Right lobe of liver (tissue), 6 donors: ENCODE measurements at regions not wholly inside any gene's neighbourhood (a gene's known extent, or its start where the extent isn't known, plus 50 kb on each side); places are given as distances from the start of the nearest gene placed in this dataset.

Source experiments
- ATAC-seq, 4 donors: fragments of 200-7000 bp; cut with Tn5 transposase; one replicate each; pipeline ENCODE4 v1.9.1; 2020; ENCODE audit warnings: mild to moderate bottlenecking in 4 of 4, moderate library complexity in 4 of 4
- DNase-seq, 3 donors: peaks; one replicate each; pipeline ENCODE4 v3.0.0-alpha.2; 2020
- H3K27ac ChIP-seq, 3 donors: fragments of 200-600 bp; one replicate each; pipeline ENCODE4 v1.8.0; 2022
- H3K27me3 ChIP-seq, 2 donors: fragments of 200-600 bp; one replicate each; pipeline ENCODE4 v1.8.0; 2022
- H3K36me3 ChIP-seq, 4 donors: fragments of 200-600 bp; sonication (generic) in 1 of 4; one replicate each; pipeline versions ENCODE4 v1.5.1 to v1.8.0; 2017 to 2022; ENCODE audit warnings: control low read depth in 1 of 4
- H3K4me1 ChIP-seq, 4 donors: fragments of 200-600 bp; sonication (generic) in 1 of 4; one replicate each; pipeline versions ENCODE4 v1.5.1 to v1.8.0; 2017 to 2022; ENCODE audit warnings: control low read depth in 1 of 4
- H3K4me3 ChIP-seq, 3 donors: fragments of 200-600 bp; one replicate each; pipeline ENCODE4 v1.8.0; 2022
- H3K9me3 ChIP-seq, 4 donors: fragments of 200-600 bp; sonication (generic) in 1 of 4; one replicate each; pipeline versions ENCODE4 v1.5.1 to v1.8.0; 2017 to 2022; ENCODE audit warnings: control low read depth in 1 of 4
- POLR2A ChIP-seq: fragments of 450-650 bp; IDR thresholded peaks from one replicate; pipeline ENCODE4 v1.6.1; 2017; ENCODE audit warnings: antibody characterized with exemption, mild to moderate bottlenecking
- WGBS: methylation state at CpG from one replicate; pipeline ENCODE4 v1.1.6; 2018; ENCODE audit warnings: low coverage, low lambda C conversion rate; ENCODE audit not compliant: insufficient coverage; ENCODE audit errors: missing lambda C conversion rate; 5-methylcytosine and 5-hydroxymethylcytosine counted together
- intact Hi-C, 2 donors: fragments of 100-400 bp; cut with DNase I; formaldehyde crosslinking; loops; one replicate each; pipeline versions ENCODE4 v1.11.2 to v1.14.1; 2022
- TF ChIP-seq, protein P1 (sequence below), 4 donors: fragments of 200-600 bp in 3 of 4; fragments of 450-650 bp in 1 of 4; IDR thresholded peaks; one replicate each; pipeline versions ENCODE4 v1.5.1 to v1.8.0; 2016 to 2022; ENCODE audit warnings: antibody characterized with exemption in 4 of 4, mild to moderate bottlenecking in 2 of 4
- donor health status: DM: no; HTN: yes; CAD: no.
- donor health status: DM: no; HTN: no; CAD: no.
- donor health status: DM: no; HTN: no; CAD: no.
- donor health status: DM: no; HTN: yes; CAD: no.
- donor health status: DM: no; HTN: yes; CAD: no.

DNA sequence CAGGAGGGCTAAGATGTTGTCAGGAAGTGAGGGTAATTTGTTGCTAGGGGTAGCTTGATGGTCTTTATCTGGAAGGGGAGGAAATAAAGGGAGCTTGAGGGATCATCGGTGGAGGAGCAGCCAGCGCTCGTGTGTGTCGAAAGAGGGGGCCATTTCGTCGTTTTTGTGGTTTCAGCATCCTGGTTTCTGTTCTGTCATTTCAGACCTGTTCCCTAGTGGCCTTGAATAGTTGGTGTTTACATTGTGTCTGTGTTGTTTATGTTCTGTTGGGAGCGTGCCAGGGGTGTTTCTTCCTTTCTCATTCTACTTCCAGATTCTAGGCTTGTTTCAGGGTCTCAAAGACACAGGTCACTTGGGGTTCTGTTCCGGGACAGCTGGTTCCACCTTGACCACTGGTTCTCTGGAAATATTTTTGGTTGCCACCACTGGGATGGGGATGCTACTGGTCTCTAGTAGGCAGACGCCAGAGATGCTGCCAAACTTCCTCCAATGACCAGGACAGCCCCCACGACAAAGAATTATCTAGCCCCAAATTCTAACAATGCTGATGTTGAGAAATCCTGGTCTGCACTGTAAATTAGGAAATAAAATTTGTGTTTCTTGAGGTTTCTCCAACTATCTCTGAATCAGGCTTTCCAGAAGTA lies 113.9 kb upstream of the NAA20 start:
- DNase-seq (peak in 2 of 3 donors; percentile 27 to 52), ATAC-seq (peak; percentile 73 to 86 (median 78))

GRCh38 chr20:19907326-19908056 lies 109.7 kb upstream of the NAA20 start:
- ATAC-seq: peak in 1 of 4 donors; percentile 49
- Histone ChIP-seq H3K36me3 (no peaks in the 10 kb centered on the region), H3K4me3 (no peak overlapping the region), H3K27me3 (no peaks in the 10 kb centered on the region), H3K9me3 (no peaks in the 10 kb centered on the region), H3K4me1 (no peaks in the 10 kb centered on the region), H3K27ac (no peak overlapping the region)
- intact Hi-C loops: no loop called here
- DNase-seq: no peak
- WGBS: 44% methylated on average over 2 of the region's 3 CpGs
- TF ChIP-seq, protein P1, sequence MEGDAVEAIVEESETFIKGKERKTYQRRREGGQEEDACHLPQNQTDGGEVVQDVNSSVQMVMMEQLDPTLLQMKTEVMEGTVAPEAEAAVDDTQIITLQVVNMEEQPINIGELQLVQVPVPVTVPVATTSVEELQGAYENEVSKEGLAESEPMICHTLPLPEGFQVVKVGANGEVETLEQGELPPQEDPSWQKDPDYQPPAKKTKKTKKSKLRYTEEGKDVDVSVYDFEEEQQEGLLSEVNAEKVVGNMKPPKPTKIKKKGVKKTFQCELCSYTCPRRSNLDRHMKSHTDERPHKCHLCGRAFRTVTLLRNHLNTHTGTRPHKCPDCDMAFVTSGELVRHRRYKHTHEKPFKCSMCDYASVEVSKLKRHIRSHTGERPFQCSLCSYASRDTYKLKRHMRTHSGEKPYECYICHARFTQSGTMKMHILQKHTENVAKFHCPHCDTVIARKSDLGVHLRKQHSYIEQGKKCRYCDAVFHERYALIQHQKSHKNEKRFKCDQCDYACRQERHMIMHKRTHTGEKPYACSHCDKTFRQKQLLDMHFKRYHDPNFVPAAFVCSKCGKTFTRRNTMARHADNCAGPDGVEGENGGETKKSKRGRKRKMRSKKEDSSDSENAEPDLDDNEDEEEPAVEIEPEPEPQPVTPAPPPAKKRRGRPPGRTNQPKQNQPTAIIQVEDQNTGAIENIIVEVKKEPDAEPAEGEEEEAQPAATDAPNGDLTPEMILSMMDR (IDR thresholded peaks at IDR 0.05): no peak
- no peak for TF ChIP-seq POLR2A

More for the DNA sequence above, 113.9 kb upstream of the NAA20 start:
- WGBS: 42% methylated on average over 10 of the region's 10 CpGs
- H3K27ac ChIP-seq: no peak overlapping the region
- no peaks in the 10 kb centered on the region for H3K9me3 ChIP-seq
- no peaks in the 10 kb centered on the region for H3K4me1 ChIP-seq
- intact Hi-C loops: no loop called here
- H3K4me3 ChIP-seq: no peak overlapping the region
- no peaks in the 10 kb centered on the region for H3K36me3 ChIP-seq
- H3K27me3 ChIP-seq: no peaks in the 10 kb centered on the region
- TF ChIP-seq POLR2A: no peak
- TF ChIP-seq, protein P1 (IDR thresholded peaks at IDR 0.05): peak in 3 of 4 donors; percentile 14 to 18 (median 14)

DNA sequence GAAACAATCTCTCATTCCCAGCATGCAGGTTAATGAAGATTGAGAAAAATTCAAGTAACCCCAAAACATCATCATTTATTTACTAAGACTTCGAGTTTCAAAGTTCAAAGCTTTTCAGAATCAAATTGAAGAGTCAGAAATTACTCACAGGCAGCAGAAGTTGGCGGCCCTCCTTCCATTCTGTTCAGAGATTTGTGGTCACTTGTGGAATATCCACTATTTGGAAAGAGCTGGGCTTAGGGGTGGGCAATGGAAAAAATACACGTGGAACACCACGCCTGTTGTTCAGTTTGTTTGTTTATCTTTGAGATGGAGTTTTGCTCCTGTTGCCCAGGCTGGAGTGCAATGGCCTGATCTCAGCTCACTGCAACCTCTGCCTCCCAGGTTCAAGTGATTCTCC lies 108.6 kb upstream of the NAA20 start:
- Histone ChIP-seq H3K4me3 (no peak overlapping the region), H3K9me3 (no peaks in the 10 kb centered on the region), H3K27me3 (no peaks in the 10 kb centered on the region), H3K27ac (no peak overlapping the region), H3K36me3 (no peaks in the 10 kb centered on the region), H3K4me1 (no peaks in the 10 kb centered on the region)
- intact Hi-C loops: no loop called here
- WGBS: 78% methylated on average over 2 of the region's 4 CpGs
- ATAC-seq: no peak
- TF ChIP-seq, protein P1 (IDR thresholded peaks at IDR 0.05): no peak
- TF ChIP-seq POLR2A: no peak
- DNase-seq: no peak

GRCh38 chr20:19909725-19910124 lies 107.4 kb upstream of the NAA20 start:
- H3K4me1 ChIP-seq: no peaks in the 10 kb centered on the region
- DNase-seq: peak in 2 of 3 donors; percentile 49 to 52
- H3K4me3 ChIP-seq: no peak overlapping the region
- no peaks in the 10 kb centered on the region for H3K9me3 ChIP-seq
- no peaks in the 10 kb centered on the region for H3K27me3 ChIP-seq
- H3K36me3 ChIP-seq: no peaks in the 10 kb centered on the region
- TF ChIP-seq POLR2A: no peak
- TF ChIP-seq, protein P1 (IDR thresholded peaks at IDR 0.05): no peak
- intact Hi-C loops: no loop called here
- 70% methylated on average over 2 of the region's 4 CpGs for WGBS
- peak; percentile 71 to 81 (median 76) for ATAC-seq
- no peak overlapping the region for H3K27ac ChIP-seq
